ENCODE measurements at regions not wholly inside any gene's neighbourhood (a gene's known extent, or its start where the extent isn't known, plus 50 kb on each side); places are given as distances from the start of the nearest gene placed in this dataset.

- no peak for TF ChIP-seq CTCF (IDR thresholded peaks at IDR 0.05; ENCODE audit: low read depth, low read length, missing control alignments)
These were observed 129.7 kb upstream of the KCNH7 start for GRCh38 chr2:162968306-162968705.

GRCh38 chr2:162967811-162968210 lies 129.2 kb upstream of the KCNH7 start:
- Histone ChIP-seq H3K36me3 (replicated peaks) (no peaks in the 10 kb centered on the region), H3K27ac (no peak overlapping the region), H3K4me3 (ENCODE audit: low read depth, low read length) (no peak overlapping the region), H3K27me3 (replicated peaks) (no peaks in the 10 kb centered on the region)
- no peak for TF ChIP-seq CTCF (IDR thresholded peaks at IDR 0.05; ENCODE audit: low read depth, low read length, missing control alignments)
- in situ Hi-C loops (cut with HindIII; ENCODE audit: low pct_ligation_motif_present, low sequenced_read_pairs) = no loop called here
- no peak for DNase-seq

More at GRCh38 chr2:162968306-162968705, 129.7 kb upstream of the KCNH7 start:
- in situ Hi-C loops (cut with HindIII; ENCODE audit: low pct_ligation_motif_present, low sequenced_read_pairs) = no loop called here
- no peak for DNase-seq
- Histone ChIP-seq H3K36me3 (replicated peaks) (no peaks in the 10 kb centered on the region), H3K27ac (no peak overlapping the region), H3K27me3 (replicated peaks) (no peaks in the 10 kb centered on the region), H3K4me3 (ENCODE audit: low read depth, low read length) (no peak overlapping the region)

GRCh38 chr2:162967147-162967546 lies 128.6 kb upstream of the KCNH7 start:
- Histone ChIP-seq H3K27me3 (replicated peaks) (no peaks in the 10 kb centered on the region), H3K27ac (no peak overlapping the region), H3K4me3 (ENCODE audit: low read depth, low read length) (no peak overlapping the region), H3K36me3 (replicated peaks) (no peaks in the 10 kb centered on the region)
- no peak for DNase-seq
- in situ Hi-C loops (cut with HindIII; ENCODE audit: low pct_ligation_motif_present, low sequenced_read_pairs) = no loop called here
- TF ChIP-seq CTCF (IDR thresholded peaks at IDR 0.05; ENCODE audit: low read depth, low read length, missing control alignments) = no peak

GRCh38 chr2:162965191-162965590 lies 126.6 kb upstream of the KCNH7 start:
- no peak overlapping the region for H3K27ac ChIP-seq
- DNase-seq = no peak
- no peak for TF ChIP-seq CTCF (IDR thresholded peaks at IDR 0.05; ENCODE audit: low read depth, low read length, missing control alignments)

GRCh38 chr2:162964513-162964912 lies 125.9 kb upstream of the KCNH7 start:
- H3K4me3 ChIP-seq (ENCODE audit: low read depth, low read length) = no peak overlapping the region
- no peaks in the 10 kb centered on the region for H3K27me3 ChIP-seq (replicated peaks)
- no peaks in the 10 kb centered on the region for H3K36me3 ChIP-seq (replicated peaks)
- in situ Hi-C loops (cut with HindIII; ENCODE audit: low pct_ligation_motif_present, low sequenced_read_pairs) = no loop called here
- no peak for DNase-seq
- no peak for TF ChIP-seq CTCF (IDR thresholded peaks at IDR 0.05; ENCODE audit: low read depth, low read length, missing control alignments)
- H3K27ac ChIP-seq = no peak overlapping the region

More at GRCh38 chr2:162965191-162965590, 126.6 kb upstream of the KCNH7 start:
- Histone ChIP-seq H3K27me3 (replicated peaks) (no peaks in the 10 kb centered on the region), H3K36me3 (replicated peaks) (no peaks in the 10 kb centered on the region), H3K4me3 (ENCODE audit: low read depth, low read length) (no peak overlapping the region)
- in situ Hi-C loops (cut with HindIII; ENCODE audit: low pct_ligation_motif_present, low sequenced_read_pairs) = no loop called here

- Histone ChIP-seq H3K27ac (no peak overlapping the region), H3K36me3 (replicated peaks) (no peaks in the 10 kb centered on the region), H3K27me3 (replicated peaks) (no peaks in the 10 kb centered on the region), H3K4me3 (ENCODE audit: low read depth, low read length) (no peak overlapping the region)
- no peak for DNase-seq
- in situ Hi-C loops (cut with HindIII; ENCODE audit: low pct_ligation_motif_present, low sequenced_read_pairs) = no loop called here
- no peak for TF ChIP-seq CTCF (IDR thresholded peaks at IDR 0.05; ENCODE audit: low read depth, low read length, missing control alignments)
These were observed 124.6 kb upstream of the KCNH7 start for GRCh38 chr2:162963156-162963555.

All from brain microvascular endothelial cell (primary cell).